Urinary bladder (tissue), 3 donors: ENCODE measurements at regions not wholly inside any gene's neighbourhood (a gene's known extent, or its start where the extent isn't known, plus 50 kb on each side); places are given as distances from the start of the nearest gene placed in this dataset.
"Not testable (repeated sequence)": the region's sequence is repeated elsewhere in the genome, so short reads cannot be mapped to it uniquely, and the experiment has no call there.

ENCODE experiments used
- DNase-seq: peaks from one replicate; pipeline ENCODE4 v3.0.0-alpha.2; 2015; ENCODE audit errors: extremely low spot score
- H3K27ac ChIP-seq: one replicate; pipeline ENCODE4 v1.5.1; 2013; ENCODE audit warnings: low read depth, mild to moderate bottlenecking, moderate library complexity
- H3K36me3 ChIP-seq: one replicate; pipeline ENCODE4 v1.6.1; 2013; ENCODE audit warnings: mild to moderate bottlenecking, moderate library complexity; ENCODE audit not compliant: insufficient read depth
- H3K4me1 ChIP-seq: one replicate; pipeline ENCODE4 v1.6.1; 2013; ENCODE audit warnings: mild to moderate bottlenecking, moderate library complexity; ENCODE audit not compliant: insufficient read depth
- H3K4me3 ChIP-seq: one replicate; pipeline ENCODE4 v1.5.1; 2013; ENCODE audit warnings: low read depth, low read length
- WGBS: extraction: QIAGEN DNeasy Blood & Tissue Kit; methylation state at CpG from one replicate; pipeline ENCODE4 v1.1.7; 2013; 5-methylcytosine and 5-hydroxymethylcytosine counted together
- donor health status: healthy with polysubstance abuse.
- donor health status: healthy.

GRCh38 chr4:28269426-28269825 lies 1408.8 kb downstream of the STIM2 start:
- Histone ChIP-seq H3K4me1 (no peaks in the 10 kb centered on the region), H3K36me3 (no peaks in the 10 kb centered on the region), H3K27ac (no peak overlapping the region), H3K4me3 (no peak overlapping the region)
- DNase-seq, result no peak
- WGBS, result 83% methylated on average over 2 of the region's 2 CpGs

- Histone ChIP-seq H3K27ac (no peak overlapping the region), H3K4me1 (no peaks in the 10 kb centered on the region), H3K4me3 (no peak overlapping the region), H3K36me3 (no peaks in the 10 kb centered on the region)
- DNase-seq, result no peak
These were observed 1417.3 kb downstream of the STIM2 start for GRCh38 chr4:28277931-28278330.

GRCh38 chr4:28278676-28279075 lies 1418.0 kb downstream of the STIM2 start:
- H3K27ac ChIP-seq, result no peak overlapping the region
- DNase-seq, result no peak
- 75% methylated on average over 1 of the region's 1 CpG for WGBS
- H3K36me3 ChIP-seq, result no peaks in the 10 kb centered on the region
- H3K4me3 ChIP-seq, result no peak overlapping the region
- no peaks in the 10 kb centered on the region for H3K4me1 ChIP-seq

- Histone ChIP-seq H3K36me3 (no peaks in the 10 kb centered on the region), H3K4me3 (no peak overlapping the region), H3K27ac (no peak overlapping the region), H3K4me1 (no peaks in the 10 kb centered on the region)
- WGBS, result 64% methylated on average over 2 of the region's 2 CpGs
- no peak for DNase-seq
These were observed 1418.6 kb downstream of the STIM2 start for GRCh38 chr4:28279249-28279648.

GRCh38 chr4:28286266-28286665 lies 1425.6 kb downstream of the STIM2 start:
- not testable (repeated sequence) for H3K27ac ChIP-seq, DNase-seq, H3K4me1 ChIP-seq, H3K36me3 ChIP-seq, H3K4me3 ChIP-seq
- 97% methylated on average over 9 of the region's 9 CpGs for WGBS

GRCh38 chr4:28287831-28288233 lies 1427.2 kb downstream of the STIM2 start:
- Histone ChIP-seq H3K27ac (no peak overlapping the region), H3K4me3 (no peak overlapping the region), H3K36me3 (no peaks in the 10 kb centered on the region), H3K4me1 (no peaks in the 10 kb centered on the region)
- 42% methylated on average over 3 of the region's 3 CpGs for WGBS
- no peak for DNase-seq

- Histone ChIP-seq H3K4me3 (no peak overlapping the region), H3K4me1 (no peaks in the 10 kb centered on the region), H3K27ac (no peak overlapping the region), H3K36me3 (no peaks in the 10 kb centered on the region)
- 96% methylated on average over 1 of the region's 1 CpG for WGBS
- DNase-seq, result no peak
These were observed 1435.6 kb downstream of the STIM2 start for GRCh38 chr4:28296239-28296638.

GRCh38 chr4:28310926-28311325 lies 1450.3 kb downstream of the STIM2 start:
- no peak for DNase-seq
- Histone ChIP-seq H3K4me1 (no peaks in the 10 kb centered on the region), H3K27ac (no peak overlapping the region), H3K36me3 (no peaks in the 10 kb centered on the region), H3K4me3 (no peak overlapping the region)
- WGBS, result 90% methylated on average over 2 of the region's 2 CpGs

GRCh38 chr4:28312497-28312896 lies 1451.9 kb downstream of the STIM2 start:
- DNase-seq, H3K4me3 ChIP-seq, H3K4me1 ChIP-seq, H3K36me3 ChIP-seq, H3K27ac ChIP-seq: not testable (repeated sequence)
- 88% methylated on average over 11 of the region's 11 CpGs for WGBS

- Histone ChIP-seq H3K36me3 (no peaks in the 10 kb centered on the region), H3K4me3 (no peak overlapping the region), H3K27ac (no peak overlapping the region), H3K4me1 (no peaks in the 10 kb centered on the region)
- DNase-seq, result no peak
- 79% methylated on average over 2 of the region's 2 CpGs for WGBS
These were observed 1453.4 kb downstream of the STIM2 start for GRCh38 chr4:28313729-28314713.

- Histone ChIP-seq H3K36me3 (no peaks in the 10 kb centered on the region), H3K4me1 (no peaks in the 10 kb centered on the region), H3K27ac (no peak overlapping the region), H3K4me3 (no peak overlapping the region)
- WGBS, result 90% methylated on average over 2 of the region's 2 CpGs
- no peak for DNase-seq
These were observed 1456.6 kb downstream of the STIM2 start for GRCh38 chr4:28317221-28317620.

- no peaks in the 10 kb centered on the region for H3K4me1 ChIP-seq
- no peak overlapping the region for H3K4me3 ChIP-seq
- 82% methylated on average over 3 of the region's 3 CpGs for WGBS
- no peak overlapping the region for H3K27ac ChIP-seq
- no peak for DNase-seq
- no peaks in the 10 kb centered on the region for H3K36me3 ChIP-seq
These were observed 1473.6 kb downstream of the STIM2 start for GRCh38 chr4:28334249-28334648.

- no peak overlapping the region for H3K27ac ChIP-seq
- no peak overlapping the region for H3K4me3 ChIP-seq
- H3K4me1 ChIP-seq, result no peaks in the 10 kb centered on the region
- H3K36me3 ChIP-seq, result no peaks in the 10 kb centered on the region
- 92% methylated on average over 2 of the region's 2 CpGs for WGBS
- no peak for DNase-seq
These were observed 1481.1 kb downstream of the STIM2 start for GRCh38 chr4:28341784-28342183.

GRCh38 chr4:28350485-28350884 lies 1489.8 kb downstream of the STIM2 start:
- H3K4me3 ChIP-seq, result no peak overlapping the region
- DNase-seq, result no peak
- no peaks in the 10 kb centered on the region for H3K4me1 ChIP-seq
- H3K36me3 ChIP-seq, result no peaks in the 10 kb centered on the region
- no peak overlapping the region for H3K27ac ChIP-seq
